Esophagus squamous epithelium (tissue), 5 donors: ENCODE measurements at regions not wholly inside any gene's neighbourhood (a gene's known extent, or its start where the extent isn't known, plus 50 kb on each side); places are given as distances from the start of the nearest gene placed in this dataset.
"Not testable (repeated sequence)": the region's sequence is repeated elsewhere in the genome, so short reads cannot be mapped to it uniquely, and the experiment has no call there.

Experiments used
- DNase-seq: peaks from one replicate; lab custom pipeline; 2025; lab: John Stamatoyannopoulos, UW
- H3K27ac ChIP-seq, 4 donors: fragments of 200-600 bp; sonication (generic); one replicate each; pipeline ENCODE4 v1.5.1; 2016 to 2019; ENCODE audit warnings: mild to moderate bottlenecking in 1 of 4
- H3K27me3 ChIP-seq, 4 donors: fragments of 200-600 bp; sonication (generic); 1 replicate in 3 of 4; 2 replicates in 1 of 4; pipeline versions ENCODE4 v1.5.1 to v1.6.0; 2017 to 2021; ENCODE audit warnings: antibody characterized with exemption in 1 of 4
- H3K36me3 ChIP-seq, 3 donors: fragments of 200-600 bp; sonication (generic); one replicate each; pipeline ENCODE4 v1.5.1; 2016 to 2019
- H3K4me1 ChIP-seq, 3 donors: fragments of 200-600 bp; sonication (generic); one replicate each; pipeline ENCODE4 v1.5.1; 2017 to 2019
- H3K4me3 ChIP-seq, 4 donors: fragments of 200-600 bp; sonication (generic); 1 replicate in 3 of 4; 2 replicates in 1 of 4; pipeline ENCODE4 v1.5.1; 2016 to 2019; ENCODE audit warnings: mild to moderate bottlenecking in 2 of 4, moderate library complexity in 1 of 4
- H3K9me3 ChIP-seq, 3 donors: fragments of 200-600 bp; sonication (generic); one replicate each; pipeline ENCODE4 v1.5.1; 2016 to 2019
- WGBS, 2 donors: methylation state at CpG; one replicate each; pipeline ENCODE4 v1.1.5; 2018; 5-methylcytosine and 5-hydroxymethylcytosine counted together
- intact Hi-C: fragments of 100-400 bp; cut with DNase I; formaldehyde crosslinking; loops from one replicate; pipeline ENCODE4 v1.15.0; 2022
- donor health status: DM: yes; HTN: yes; CAD: no.

- intact Hi-C loops, DNase-seq: not testable (repeated sequence)
- 80 to 89% methylated on average over 4 to 11 of the region's 15 CpGs for WGBS, 2 donors
These were observed 110.5 kb upstream of the PLGLB2 start for GRCh38 chr2:87637249-87637990.

DNA sequence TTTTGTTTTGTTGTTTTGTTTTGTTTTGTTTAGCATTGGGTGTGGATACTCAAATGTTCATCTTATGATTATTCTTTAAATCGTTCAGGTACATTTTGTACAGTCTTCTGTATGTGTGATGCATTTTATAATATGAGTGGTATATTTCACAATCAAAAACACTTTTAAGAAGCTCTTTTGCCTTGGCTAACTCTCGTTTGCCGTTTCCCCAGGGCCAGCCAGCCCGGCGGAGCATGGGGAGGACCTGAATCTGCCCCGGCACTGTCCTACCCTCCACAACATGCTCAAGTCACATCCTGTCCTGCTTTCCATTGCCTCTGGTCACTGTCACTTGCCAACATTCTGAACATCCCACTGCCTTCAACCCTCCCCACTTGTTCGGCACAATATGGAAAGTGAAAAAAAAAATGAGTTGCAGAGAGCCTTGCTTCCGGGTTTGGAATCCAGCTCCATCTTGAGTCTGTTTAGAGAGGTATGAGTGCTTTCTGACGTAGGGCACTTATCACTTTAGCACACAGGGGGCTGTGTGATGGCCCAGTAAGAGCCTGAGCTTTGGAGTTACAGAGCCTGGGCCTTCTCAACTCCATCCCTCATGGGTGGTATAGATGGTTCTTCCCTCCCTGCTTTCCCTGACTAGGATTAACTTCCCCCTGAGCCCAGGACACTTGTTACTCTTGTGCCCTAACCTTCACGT is 109.6 kb upstream of the PLGLB2 start:
- H3K27ac ChIP-seq, intact Hi-C loops, H3K27me3 ChIP-seq, H3K9me3 ChIP-seq, DNase-seq, H3K4me3 ChIP-seq, H3K36me3 ChIP-seq, H3K4me1 ChIP-seq: not testable (repeated sequence)
- WGBS, 2 donors, result 70 to 100% methylated on average over 2 to 7 of the region's 10 CpGs

More at GRCh38 chr2:87637249-87637990, 110.5 kb upstream of the PLGLB2 start:
- not testable (repeated sequence) for H3K27me3 ChIP-seq, H3K27ac ChIP-seq, H3K4me1 ChIP-seq, H3K4me3 ChIP-seq, H3K36me3 ChIP-seq, H3K9me3 ChIP-seq

GRCh38 chr2:87638872-87639271 is 109.0 kb upstream of the PLGLB2 start:
- H3K27me3 ChIP-seq, H3K4me1 ChIP-seq, H3K27ac ChIP-seq, H3K36me3 ChIP-seq, intact Hi-C loops, H3K4me3 ChIP-seq, H3K9me3 ChIP-seq, DNase-seq: not testable (repeated sequence)
- WGBS, 2 donors, result no CpG with 5 or more reads among the region's 7 CpGs

- H3K27ac ChIP-seq, DNase-seq, H3K4me1 ChIP-seq, intact Hi-C loops, H3K4me3 ChIP-seq, H3K9me3 ChIP-seq, H3K27me3 ChIP-seq, H3K36me3 ChIP-seq: not testable (repeated sequence)
- WGBS, 2 donors, result 56 to 93% methylated on average over 2 of the region's 15 CpGs
These were observed 108.0 kb upstream of the PLGLB2 start for GRCh38 chr2:87639801-87640440.

GRCh38 chr2:87640961-87641563 is 106.8 kb upstream of the PLGLB2 start:
- DNase-seq, H3K36me3 ChIP-seq, H3K27me3 ChIP-seq, H3K27ac ChIP-seq, H3K4me3 ChIP-seq, intact Hi-C loops, H3K9me3 ChIP-seq, H3K4me1 ChIP-seq: not testable (repeated sequence)
- WGBS, 2 donors, result 72 to 93% methylated on average over 3 to 4 of the region's 4 CpGs

DNA sequence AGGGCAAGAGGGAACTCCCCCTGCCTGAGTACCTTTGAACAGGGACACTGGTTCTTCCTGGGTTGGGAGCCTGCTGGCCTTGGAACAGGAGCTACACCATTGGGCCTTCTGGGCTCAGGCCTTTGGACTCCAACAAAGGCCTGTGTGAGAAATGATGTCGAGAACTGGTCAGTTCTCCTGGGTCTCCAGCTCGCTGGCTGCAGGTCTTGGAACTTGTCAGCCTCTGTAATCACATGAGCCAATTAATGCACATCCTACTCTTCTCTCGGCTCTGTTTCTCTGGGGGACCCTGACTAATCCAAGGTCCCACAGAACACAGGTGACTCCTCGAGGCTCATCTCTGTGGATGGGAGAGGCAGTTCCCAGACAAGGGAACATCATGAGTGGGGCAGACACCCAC is 104.7 kb upstream of the PLGLB2 start:
- H3K9me3 ChIP-seq, H3K4me1 ChIP-seq, H3K4me3 ChIP-seq, DNase-seq, H3K27me3 ChIP-seq, intact Hi-C loops, H3K36me3 ChIP-seq, H3K27ac ChIP-seq: not testable (repeated sequence)
- no CpG with 5 or more reads among the region's 4 CpGs for WGBS, 2 donors

DNA sequence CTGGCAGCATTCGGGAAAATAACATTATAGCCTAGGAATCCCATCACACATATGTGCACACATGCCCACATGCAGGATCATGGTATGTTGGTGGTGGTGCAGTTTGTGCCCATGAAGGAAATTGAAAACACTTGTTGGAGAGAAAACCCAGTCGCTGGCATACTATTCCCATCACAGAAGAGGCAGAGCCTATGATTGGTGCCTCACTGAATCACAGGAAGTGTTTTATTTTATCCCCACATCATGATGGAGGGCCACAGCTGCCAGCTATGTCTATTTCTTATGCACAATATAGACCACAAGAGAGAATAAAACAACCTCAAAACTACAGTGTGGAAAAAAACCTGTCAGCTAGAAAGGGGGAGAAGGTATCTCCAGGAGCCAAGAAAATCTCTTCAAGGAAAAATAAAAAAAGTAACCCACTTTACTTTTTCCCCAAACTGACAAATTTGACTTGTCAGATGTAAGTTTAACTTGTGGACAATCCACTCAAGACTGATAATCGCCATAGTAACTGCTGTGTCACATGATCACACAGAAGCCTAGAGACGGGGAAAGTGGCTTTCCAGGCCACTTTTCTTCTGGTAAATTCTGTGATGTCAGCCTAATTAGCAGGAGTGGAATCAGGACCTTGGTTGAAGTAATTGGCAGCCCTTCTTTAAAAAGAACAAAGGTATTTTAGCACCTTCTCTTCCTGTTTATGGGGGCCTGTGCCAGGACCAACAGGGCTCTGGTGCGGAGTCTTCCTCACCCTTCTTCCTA is 100.0 kb upstream of the PLGLB2 start:
- H3K4me1 ChIP-seq, H3K27ac ChIP-seq, intact Hi-C loops, H3K4me3 ChIP-seq, H3K9me3 ChIP-seq, H3K27me3 ChIP-seq, H3K36me3 ChIP-seq, DNase-seq: not testable (repeated sequence)
- WGBS, 2 donors, result no CpG with 5 or more reads among the region's 5 CpGs

DNA sequence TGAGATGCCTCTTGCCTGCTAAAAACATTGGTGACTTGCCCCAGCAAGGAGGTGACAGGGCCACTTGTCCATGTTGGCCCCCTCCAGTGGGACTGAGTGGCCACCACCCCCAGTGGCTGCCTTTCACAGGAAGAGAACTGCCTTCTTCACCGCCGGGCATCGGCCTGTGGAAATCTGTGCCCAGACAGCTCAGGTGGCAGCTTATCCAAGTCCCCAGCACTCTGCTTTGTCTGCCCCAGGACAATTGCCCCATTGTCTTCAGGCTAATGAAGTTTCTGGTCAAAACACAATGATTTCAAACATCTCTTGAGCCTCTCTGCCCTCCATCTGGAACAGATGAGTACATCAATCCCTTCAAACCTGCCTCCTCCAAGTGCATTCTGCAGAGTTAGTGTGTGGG is 99.1 kb upstream of the PLGLB2 start:
- H3K9me3 ChIP-seq, H3K36me3 ChIP-seq, H3K4me1 ChIP-seq, H3K4me3 ChIP-seq, intact Hi-C loops, H3K27me3 ChIP-seq, DNase-seq, H3K27ac ChIP-seq: not testable (repeated sequence)
- WGBS, 2 donors, result no CpG with 5 or more reads among the region's 3 CpGs

DNA sequence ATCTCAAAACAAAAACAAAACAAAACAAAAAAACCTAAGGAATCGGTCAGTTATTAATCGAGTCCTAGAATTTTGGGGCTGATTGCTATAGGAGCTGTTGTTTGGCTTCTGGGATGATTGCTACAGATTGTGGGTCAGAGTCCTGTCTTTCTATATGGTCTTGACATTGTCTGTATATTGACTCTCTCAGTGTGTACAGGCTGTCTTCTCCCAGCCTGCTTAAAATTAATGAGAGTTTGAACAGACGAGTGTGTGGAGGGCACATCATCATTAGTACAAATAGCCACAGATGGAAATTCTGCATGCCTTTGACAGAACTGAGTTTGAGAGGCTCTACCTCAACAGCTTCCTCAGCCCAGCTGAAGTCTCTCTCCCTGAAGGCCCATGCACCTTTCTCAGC is 98.0 kb upstream of the PLGLB2 start:
- H3K4me3 ChIP-seq, H3K27me3 ChIP-seq, intact Hi-C loops, H3K9me3 ChIP-seq, H3K27ac ChIP-seq, H3K4me1 ChIP-seq, DNase-seq, H3K36me3 ChIP-seq: not testable (repeated sequence)
- 91 to 94% methylated on average over 3 of the region's 3 CpGs for WGBS, 2 donors

GRCh38 chr2:87650837-87651236 is 97.0 kb upstream of the PLGLB2 start:
- H3K36me3 ChIP-seq, H3K27me3 ChIP-seq, H3K4me1 ChIP-seq, H3K4me3 ChIP-seq, H3K27ac ChIP-seq, intact Hi-C loops, H3K9me3 ChIP-seq, DNase-seq: not testable (repeated sequence)
- 80 to 90% methylated on average over 2 of the region's 2 CpGs for WGBS, 2 donors

GRCh38 chr2:87651589-87651988 is 96.3 kb upstream of the PLGLB2 start:
- H3K9me3 ChIP-seq, DNase-seq, H3K36me3 ChIP-seq, H3K4me3 ChIP-seq, H3K27me3 ChIP-seq, H3K27ac ChIP-seq, intact Hi-C loops, H3K4me1 ChIP-seq: not testable (repeated sequence)
- WGBS, 2 donors, result 78% methylated on average over 1 of the region's 2 CpGs; no CpG with 5 or more reads in 1 of the 2 donors

DNA sequence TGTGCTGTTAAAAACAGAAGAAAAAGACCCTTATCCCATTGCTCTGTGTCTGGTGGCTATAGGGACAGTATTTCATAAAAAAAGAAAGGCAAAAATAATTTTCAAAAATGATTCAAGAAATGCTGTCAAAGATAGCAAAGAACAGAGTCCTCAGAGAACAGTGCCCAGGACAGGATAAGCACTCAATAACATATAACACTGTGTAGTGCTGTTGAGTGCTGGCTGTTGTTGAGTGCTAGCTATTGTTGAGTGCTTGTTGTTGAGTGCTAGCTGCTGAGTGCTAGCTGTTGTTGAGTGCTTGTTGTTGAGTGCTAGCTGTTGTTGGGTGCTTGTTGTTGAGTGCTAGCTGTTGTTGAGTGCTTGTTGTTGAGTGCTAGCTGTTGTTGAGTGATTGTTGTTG is 94.5 kb upstream of the PLGLB2 start:
- H3K9me3 ChIP-seq, H3K36me3 ChIP-seq, DNase-seq, H3K27me3 ChIP-seq, H3K4me3 ChIP-seq, intact Hi-C loops, H3K4me1 ChIP-seq, H3K27ac ChIP-seq: not testable (repeated sequence)
